ENCODE measurements at regions not wholly inside any gene's neighbourhood (a gene's known extent, or its start where the extent isn't known, plus 50 kb on each side); places are given as distances from the start of the nearest gene placed in this dataset.

DNA sequence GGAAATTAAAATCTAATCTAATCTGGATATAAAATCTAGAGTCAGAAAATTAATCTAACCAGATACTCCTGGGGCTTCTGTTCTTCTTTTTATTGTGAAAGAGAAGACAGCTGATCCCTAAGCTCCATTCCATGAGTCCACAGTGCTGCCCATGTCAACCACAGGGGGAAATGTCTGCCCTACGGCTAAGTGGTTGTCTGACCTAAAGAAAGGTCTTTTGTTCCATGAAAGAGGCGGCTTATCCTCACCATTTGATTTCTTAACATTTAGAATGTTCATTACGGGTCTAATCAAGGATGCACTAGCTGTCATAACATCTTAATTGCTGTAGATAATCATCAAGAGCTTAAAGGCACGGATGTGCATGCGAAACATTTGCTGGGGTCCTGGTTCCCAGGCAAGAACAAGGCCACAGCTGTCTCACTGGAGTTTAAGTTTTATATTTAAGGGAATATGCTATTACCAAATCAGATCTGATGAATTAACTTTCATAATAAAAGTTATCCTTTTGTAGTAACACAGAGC lies 162.6 kb downstream of the PAX3 start:
- TF ChIP-seq, protein P1, sequence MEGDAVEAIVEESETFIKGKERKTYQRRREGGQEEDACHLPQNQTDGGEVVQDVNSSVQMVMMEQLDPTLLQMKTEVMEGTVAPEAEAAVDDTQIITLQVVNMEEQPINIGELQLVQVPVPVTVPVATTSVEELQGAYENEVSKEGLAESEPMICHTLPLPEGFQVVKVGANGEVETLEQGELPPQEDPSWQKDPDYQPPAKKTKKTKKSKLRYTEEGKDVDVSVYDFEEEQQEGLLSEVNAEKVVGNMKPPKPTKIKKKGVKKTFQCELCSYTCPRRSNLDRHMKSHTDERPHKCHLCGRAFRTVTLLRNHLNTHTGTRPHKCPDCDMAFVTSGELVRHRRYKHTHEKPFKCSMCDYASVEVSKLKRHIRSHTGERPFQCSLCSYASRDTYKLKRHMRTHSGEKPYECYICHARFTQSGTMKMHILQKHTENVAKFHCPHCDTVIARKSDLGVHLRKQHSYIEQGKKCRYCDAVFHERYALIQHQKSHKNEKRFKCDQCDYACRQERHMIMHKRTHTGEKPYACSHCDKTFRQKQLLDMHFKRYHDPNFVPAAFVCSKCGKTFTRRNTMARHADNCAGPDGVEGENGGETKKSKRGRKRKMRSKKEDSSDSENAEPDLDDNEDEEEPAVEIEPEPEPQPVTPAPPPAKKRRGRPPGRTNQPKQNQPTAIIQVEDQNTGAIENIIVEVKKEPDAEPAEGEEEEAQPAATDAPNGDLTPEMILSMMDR (optimal IDR thresholded peaks at IDR 0.05 in 1 of 3, IDR thresholded peaks at IDR 0.05 in 1 of 3, conservative IDR thresholded peaks at IDR 0.05 in 1 of 3; ENCODE audit: extremely low read depth in 1 of 3, insufficient read depth in 2 of 3, low read length in 3 of 3) = no peak
- TF ChIP-seq EZH2 (IDR thresholded peaks at IDR 0.05; ENCODE audit: low read length) = no peak

Measured in keratinocyte (primary cell).